ENCODE measurements at regions not wholly inside any gene's neighbourhood (a gene's known extent, or its start where the extent isn't known, plus 50 kb on each side); places are given as distances from the start of the nearest gene placed in this dataset.

DNA sequence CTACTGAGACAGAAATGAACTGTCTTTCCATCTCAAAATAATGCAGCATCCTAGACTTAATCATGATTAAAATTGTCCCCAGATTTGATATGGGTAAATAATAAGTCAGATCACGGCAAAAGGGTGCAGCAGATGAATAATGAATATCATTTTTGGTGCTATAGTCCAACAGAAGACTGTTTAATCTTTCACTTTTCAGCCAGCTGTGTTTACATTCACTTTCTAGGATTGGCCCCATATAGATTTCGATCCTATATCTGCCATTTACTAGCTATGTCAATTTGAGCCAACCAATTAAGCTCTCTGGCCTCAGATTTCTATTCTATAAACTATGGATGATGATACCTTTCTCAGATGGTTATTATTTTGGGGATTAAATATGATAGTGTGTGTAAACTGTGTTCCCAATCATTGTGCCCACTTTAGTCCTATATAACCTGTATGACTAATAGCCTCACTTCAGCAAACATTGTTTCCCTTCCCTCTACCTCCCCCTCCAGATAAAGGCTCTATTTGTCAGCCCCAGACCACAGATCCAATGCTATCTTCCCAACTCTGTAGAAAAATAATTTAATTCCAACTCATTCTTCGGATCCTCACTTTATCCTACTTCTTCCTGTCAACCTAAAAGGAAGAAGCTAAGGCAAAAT is 53.6 kb upstream of the NT5E start:
- intact Hi-C loops (cut with DNase I), result no loop called here
- DNase-seq, result no peak

DNA sequence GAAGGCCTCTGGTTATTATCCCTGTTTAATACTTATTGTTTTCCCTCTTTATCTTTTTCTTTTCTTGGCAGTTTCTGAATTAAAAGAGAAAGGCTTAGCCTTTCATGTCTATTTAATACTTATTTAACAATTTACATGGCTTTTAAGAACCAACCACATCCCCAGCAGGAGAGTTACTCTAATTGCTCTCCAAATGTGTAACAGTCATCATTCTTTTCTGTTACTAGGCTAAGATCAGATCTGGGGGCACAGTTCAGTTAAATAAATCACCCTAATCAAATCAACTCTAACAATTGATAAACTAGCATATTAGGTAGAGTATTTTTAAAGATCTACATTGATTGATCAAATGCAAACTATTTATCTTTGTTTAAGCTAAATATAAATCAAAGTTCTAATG is 54.1 kb upstream of the NT5E start:
- intact Hi-C loops (cut with DNase I), result no loop called here
- no peak for DNase-seq

DNA sequence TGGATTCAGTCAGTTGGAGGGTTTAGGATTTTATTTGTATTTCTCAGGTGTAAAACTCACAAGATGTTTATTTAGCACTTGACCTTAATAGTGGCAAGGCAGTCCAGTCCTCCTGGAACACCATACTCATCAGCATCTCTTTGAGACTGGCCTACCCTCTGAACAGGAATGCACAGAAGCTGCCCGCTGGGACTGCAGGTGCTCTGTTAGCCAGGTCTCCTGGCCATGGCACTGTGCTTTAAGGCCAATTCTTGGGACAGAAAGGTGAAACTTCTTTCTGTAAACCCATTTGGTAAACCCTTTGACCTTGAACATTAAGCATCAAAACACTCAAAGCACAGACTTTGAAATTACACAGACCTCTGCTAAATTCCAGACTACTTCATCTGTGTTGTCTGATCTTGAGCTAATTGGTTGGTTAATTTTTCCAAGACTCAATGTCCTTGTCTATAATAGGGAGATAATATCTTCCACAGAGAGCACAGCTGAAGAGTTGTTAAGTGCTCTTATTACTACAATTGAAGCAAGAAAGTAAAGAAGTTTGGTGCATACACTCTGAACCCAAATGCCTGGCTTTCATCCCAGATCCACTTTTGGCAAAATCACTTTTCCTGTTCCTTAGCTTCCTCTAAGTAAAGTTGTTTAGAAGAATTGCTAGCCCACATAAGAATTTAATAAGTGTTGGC is 54.9 kb upstream of the NT5E start:
- intact Hi-C loops (cut with DNase I), result no loop called here
- no peak for DNase-seq

DNA sequence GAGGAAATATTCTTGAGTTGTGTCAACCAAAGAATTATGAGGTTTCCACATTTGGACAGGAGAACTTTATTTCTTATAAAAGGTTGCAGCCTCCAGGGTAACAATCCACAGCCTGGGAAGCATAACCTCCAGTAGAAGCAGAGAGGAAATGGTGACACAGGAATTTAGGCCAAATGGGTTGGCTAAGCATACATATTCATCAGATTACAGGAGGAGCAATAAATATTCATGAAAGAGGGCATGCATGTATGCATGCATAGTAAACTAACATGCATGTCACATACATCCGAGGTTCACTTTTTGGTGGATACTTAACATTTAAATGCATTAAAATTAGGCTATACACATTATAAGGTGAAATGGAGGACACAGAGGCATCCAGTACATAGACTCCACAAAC is 55.7 kb upstream of the NT5E start:
- intact Hi-C loops (cut with DNase I), result no loop called here
- DNase-seq, result no peak

DNA sequence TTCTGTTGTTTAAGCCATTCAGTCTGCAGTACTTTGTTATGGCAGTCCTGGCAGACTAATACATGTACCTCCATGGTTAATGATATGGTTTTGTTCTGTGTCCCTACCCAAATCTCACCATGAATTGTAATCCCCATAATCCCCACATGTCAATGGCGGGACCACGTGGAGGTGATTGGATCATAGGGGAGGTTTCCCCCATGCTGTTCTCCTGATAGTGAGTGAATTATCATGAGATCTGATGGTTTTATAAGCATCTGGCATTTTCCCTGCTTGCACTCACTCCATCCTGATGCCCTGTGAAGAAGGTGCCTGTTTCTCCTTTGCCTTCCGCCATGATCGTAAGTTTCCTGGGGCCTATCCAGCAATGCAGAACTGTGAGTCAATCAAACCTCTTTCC is 57.5 kb upstream of the NT5E start:
- DNase-seq, result no peak
- intact Hi-C loops (cut with DNase I), result no loop called here

DNA sequence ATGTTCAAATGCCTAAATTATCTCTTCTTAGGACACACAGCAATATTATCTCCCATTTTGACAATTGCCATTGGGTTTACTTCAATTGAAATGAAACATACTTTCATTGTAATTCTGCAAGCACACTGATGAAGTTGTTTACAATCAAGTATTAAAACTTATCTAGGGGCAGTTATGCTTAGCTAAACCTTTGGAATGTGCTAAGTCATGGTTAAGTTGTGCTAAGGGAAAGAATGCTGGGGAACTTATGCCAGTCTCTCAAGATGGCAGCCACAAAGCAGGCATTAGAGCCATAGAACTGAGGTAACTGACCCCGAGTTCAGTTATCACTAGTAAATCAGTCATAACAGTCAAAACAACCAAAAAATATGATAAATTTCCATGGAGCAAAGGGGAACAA is 59.1 kb upstream of the NT5E start:
- no peak for DNase-seq
- intact Hi-C loops (cut with DNase I), result no loop called here

DNA sequence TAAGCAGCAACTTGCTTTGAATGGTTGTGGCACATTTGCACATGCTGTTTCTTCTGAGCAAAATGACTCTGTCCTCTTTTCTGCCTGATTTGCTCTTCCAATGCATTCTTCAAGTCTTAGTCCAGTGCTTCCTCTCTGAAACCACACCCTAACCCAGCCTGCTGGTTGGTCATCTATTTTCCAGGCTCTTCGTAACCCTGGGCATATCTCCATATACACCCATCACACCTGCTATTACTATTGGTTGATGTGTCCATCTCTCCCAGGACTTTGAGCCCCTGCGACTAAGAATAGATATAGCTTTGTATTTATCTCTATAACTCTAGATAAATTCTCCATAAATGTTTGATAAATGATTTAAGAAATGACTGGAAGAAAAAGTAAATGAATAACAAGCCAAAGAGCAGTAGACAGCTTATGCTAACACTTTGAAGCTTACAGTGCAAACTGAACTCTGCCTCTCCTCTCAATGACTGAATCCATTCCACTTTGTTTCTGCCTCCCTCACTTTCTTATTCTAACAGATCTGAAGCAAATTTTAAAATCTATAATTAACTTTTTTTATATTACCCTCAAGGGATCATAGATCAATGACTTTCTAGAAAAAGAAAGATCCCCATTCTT is 59.7 kb upstream of the NT5E start:
- intact Hi-C loops (cut with DNase I), result no loop called here
- no peak for DNase-seq

DNA sequence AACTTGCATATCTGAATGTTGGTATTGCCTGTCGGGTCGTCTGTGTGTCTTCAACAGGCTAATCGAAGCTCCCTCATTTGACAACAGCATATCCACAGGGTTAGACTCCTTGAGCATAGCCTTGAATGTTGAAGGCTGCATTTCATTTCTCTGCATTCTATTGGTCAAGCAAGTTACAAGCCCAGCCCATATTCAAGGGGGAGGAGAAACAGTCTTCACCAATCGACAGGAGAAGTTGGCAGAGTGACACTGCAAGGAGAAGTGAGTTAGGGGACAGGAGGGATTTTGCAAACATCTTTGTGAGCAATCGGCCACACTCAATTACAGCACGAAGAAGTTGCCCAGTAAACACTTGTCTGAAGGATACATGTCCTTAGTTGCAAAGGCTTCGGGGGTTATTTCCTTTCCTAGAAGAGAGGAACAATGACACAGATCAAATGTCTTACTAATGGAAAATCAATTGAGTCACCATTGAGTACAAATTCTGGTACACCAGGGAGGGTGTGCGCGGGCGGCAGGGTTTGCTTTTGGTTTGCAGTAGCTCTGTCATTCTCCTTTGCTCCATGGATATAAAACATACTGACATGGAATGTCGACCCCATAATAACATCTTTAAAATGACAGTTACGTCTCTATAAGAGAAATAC is 60.6 kb upstream of the NT5E start:
- intact Hi-C loops (cut with DNase I), result no loop called here
- DNase-seq, result no peak

DNA sequence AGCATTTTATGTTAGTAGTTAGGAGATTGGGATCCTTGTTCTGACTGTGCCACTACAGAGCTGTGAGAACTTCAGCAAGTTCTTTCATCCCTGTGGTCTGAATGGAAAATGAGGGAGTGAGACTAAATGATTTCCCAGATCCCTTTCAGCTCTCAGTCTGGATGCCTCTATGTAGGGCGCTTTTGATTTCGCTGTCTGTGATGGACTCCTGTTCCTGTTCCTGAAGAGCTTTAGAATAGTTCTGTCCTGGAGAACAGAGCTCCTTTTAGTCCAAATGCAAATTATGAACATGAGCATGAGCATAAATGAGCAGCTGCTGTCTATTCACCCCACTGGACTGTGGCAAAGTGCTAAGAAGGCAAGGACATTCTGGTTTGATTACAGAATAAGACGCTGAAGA is 61.4 kb upstream of the NT5E start:
- intact Hi-C loops (cut with DNase I), result no loop called here
- DNase-seq, result no peak

DNA sequence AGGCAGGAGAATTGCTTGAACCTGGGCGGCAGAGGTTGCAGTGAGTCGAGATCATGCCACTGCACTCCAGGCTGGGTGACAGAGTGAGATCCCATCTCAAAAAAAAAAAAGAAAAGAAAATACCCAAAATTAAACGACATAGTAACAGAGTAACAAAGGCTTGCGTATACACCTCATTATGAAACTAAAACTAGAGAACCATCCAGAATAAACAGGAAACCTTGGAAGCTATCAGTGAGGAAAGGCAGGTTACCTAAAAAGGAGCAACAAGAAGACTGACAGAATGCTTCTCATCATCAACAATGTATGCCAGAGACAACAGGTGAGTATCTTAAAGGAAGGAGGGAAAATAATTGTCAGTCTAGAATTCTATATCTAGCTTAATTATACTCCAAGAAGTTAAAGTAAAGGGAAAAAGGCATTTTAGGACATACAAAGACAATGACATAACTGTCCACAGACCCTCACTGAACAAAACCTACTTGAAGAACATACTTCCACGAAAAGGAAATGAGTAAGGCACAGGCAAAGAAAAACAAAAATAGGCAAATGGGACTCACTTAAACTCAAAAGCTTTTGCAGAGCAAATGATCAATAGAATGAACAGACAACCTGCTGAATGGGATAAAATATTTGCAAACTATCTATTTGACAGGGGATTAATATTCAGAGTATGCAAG is 64.1 kb upstream of the NT5E start:
- no peak for DNase-seq
- intact Hi-C loops (cut with DNase I), result no loop called here

DNA sequence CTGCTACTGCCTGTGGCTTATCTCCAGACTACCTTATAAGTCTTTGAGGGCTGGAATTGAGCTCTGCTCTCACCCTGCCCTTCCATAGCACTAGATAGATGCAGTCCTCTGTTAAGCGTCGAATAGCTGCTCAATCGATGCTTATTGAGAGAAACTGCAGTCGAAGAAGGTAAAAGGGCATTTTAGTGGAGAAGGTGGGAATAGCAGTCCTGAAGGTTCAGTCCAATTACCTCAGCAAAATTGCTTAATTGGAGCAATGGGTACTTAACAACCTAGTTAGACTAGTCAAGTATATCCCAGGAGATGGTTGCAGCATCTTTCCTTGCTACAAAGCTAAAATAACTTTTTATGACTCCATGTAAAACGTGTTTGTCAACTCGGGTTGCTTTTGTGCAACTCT is 66.8 kb upstream of the NT5E start:
- intact Hi-C loops (cut with DNase I), result no loop called here
- DNase-seq, result no peak

DNA sequence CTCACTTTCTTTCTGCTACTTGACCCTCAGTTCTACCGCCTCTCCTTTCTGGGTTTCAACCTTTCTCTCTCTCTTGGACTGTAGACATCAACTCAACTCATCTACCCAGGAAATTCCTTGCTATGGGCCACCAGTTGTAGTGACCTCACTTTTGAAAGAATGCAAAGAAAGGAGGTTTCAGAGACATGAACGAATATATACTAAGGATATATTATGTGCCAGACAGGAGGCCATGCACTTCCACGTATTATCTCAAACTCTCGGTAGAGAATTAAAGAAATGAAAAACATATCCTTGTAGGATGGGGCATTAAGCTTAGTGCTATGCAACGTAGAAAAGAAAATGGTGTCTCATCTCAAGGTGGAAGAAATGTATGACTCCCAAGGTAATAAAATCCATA is 67.3 kb upstream of the NT5E start:
- DNase-seq, result no peak
- intact Hi-C loops (cut with DNase I), result no loop called here

DNA sequence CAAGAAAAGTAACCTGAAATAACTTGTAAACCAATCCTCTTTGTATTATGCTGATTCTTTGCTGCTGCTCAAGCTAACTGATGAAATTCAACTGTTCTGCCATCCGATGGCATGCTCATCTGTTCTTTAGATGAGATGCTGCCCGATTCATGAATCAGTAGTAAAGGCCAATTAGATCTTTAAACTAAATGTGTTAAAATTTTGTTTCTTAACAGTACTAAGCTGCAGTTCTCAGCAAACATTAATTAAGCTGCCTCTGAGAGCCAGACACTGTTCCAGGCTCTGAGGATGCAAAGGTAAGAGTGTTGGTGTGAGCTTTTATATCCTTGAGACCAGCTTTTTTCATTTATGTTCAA is 77.0 kb upstream of the NT5E start:
- intact Hi-C loops (cut with DNase I), result no loop called here
- no peak for DNase-seq

DNA sequence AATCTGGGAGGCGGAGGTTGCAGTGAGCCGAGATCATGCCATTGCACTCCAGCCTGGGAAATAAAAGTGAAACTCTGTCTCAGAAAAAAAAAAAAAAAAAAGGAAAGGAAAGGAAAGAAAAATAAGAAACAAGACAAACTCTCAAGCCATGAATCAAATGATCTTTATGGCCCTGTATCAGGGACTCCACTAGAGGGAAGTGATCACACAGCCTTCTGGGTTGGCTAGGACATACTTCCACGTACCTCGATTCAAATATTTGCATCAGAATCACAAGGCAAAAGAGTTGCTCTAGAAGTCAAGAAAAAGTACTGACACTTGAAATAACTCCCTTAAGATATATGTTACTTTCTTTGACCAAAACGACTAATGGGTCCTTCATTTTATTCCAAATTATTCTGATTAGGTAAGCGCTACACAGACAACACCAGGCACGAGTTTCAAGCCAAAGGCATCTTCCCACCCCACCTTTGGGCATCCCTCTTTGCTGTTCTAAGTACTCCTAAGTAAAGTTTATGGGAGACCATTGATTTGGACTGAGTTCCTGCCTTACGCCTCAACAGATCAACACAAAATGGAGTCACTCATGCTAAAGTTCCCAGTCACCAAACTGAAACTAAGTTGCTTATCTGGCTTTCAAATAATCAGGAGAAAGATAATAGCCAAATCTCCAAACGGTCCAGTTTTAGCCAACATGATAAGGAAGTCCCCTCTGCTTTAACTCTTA is 77.5 kb upstream of the NT5E start:
- no peak for DNase-seq
- intact Hi-C loops (cut with DNase I), result no loop called here

DNA sequence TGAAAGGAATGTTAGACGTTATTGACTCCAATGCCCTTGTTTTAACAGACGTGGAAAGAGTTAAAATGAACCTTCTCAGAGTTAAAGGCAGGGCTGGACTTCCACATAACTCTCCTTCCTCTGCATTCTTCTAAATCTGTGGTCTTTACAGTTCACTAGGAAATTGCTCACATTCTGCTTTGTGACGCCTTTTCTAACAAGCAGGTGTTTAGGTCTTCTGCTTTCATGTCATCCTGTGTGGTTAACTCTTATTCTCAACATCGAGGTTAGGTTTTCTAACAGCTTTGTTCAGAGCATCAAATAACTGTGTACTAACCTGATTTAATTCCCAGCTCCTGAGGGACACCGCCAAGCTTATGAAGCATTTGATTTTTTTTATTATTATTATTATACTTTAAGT is 81.3 kb upstream of the NT5E start:
- intact Hi-C loops (cut with DNase I), result no loop called here
- no peak for DNase-seq

DNA sequence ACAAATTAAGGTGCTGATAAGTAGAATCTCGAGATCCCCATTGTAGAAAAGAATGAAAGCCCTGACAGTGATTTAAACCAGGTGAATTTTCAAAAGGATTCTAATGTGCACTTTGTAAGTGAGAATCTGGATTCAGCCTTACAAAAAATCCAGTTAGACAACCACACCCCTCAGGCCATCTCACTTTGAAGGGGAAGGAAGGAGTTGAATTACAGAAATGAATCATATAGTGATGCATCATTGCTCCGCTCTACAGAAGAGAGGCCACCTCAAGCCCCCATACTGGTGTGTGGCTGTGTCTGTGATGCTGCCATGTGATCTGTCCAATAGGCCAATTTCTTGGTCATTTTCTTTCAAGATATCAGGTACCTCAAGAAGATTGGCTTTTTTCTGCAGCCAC is 85.5 kb upstream of the NT5E start:
- intact Hi-C loops (cut with DNase I), result no loop called here

DNA sequence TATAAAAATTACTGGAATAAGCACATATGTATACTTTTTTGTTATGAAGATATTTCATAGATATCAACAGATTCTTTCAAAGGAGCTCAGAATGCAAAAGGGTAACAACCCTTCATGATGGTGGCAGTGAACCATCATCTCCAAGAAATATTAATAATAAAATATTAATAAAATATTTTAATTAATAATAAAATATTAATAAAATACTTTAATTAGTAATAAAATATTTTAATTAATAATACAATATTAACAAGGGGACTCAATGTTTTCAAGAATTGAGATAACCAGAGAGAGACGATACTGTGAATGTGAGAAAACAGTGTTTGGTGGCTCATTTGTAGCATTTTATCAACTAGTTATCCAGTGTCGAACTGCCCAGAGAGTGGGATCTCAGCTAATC is 86.0 kb upstream of the NT5E start:
- intact Hi-C loops (cut with DNase I), result no loop called here

More for the DNA sequence above, 85.5 kb upstream of the NT5E start:
- no peak for DNase-seq

DNA sequence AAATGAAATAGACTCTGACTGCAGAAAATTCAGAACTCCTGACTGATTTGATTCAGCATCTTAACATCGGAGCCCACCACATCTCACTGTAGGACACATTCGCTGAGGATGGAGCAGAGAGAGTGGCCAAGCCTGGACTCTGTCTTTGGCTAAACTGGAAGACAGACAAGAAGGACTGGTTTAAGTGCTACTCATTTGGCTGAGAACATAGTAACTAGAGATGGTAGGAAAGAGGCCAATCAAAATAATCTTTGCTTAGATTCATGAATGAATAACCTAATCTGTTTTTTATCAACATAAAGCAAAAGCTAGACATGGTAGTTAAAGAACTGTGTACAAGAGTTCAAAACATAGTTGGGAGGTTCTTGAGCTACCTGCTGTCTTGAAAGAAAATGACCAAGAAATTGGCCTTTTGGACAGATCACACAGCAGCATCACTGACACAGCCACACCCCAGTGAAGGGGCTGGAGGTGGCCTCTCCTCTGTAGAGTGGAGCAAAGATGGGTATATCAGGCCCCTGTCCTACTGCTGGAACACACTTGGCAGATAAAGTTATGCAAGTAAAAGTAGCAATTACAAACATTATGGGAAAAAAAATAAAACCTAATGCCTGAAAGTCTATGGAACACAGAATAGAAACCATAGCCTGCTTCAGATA is 87.1 kb upstream of the NT5E start:
- intact Hi-C loops (cut with DNase I), result no loop called here
- DNase-seq, result no peak

More for the DNA sequence above, 86.0 kb upstream of the NT5E start:
- DNase-seq, result no peak

DNA sequence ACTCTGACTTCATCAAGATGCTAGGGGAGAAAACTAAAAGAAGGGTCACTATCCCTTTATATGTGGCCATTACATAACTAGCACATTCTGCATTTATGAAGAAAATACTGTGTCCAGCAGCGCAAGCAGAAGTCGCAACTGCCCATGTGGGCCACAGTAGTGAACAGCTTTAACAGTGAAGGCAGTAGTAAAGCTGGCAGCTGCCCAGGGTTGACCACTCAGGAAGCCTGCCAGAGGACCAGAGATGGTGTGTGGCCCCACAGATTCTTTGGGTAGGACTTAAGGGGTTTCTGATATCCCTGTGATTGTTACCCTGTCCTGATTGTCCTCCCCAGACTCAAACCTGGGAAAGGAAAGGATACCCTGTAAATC is 88.3 kb upstream of the NT5E start:
- DNase-seq, result no peak
- intact Hi-C loops (cut with DNase I), result no loop called here
